ENCODE measurements at regions not wholly inside any gene's neighbourhood (a gene's known extent, or its start where the extent isn't known, plus 50 kb on each side); places are given as distances from the start of the nearest gene placed in this dataset.

- TF ChIP-seq CTCF (IDR thresholded peaks at IDR 0.05), result no peak
- no peak for TF ChIP-seq POLR2A (IDR thresholded peaks at IDR 0.05)
These were observed 178.8 kb upstream of the HS6ST1 start for GRCh38 chr2:128497461-128497860.

Measured in right lobe of liver (tissue), 4 donors.